ENCODE measurements at regions not wholly inside any gene's neighbourhood (a gene's known extent, or its start where the extent isn't known, plus 50 kb on each side); places are given as distances from the start of the nearest gene placed in this dataset.
A peak's percentile ranks its signal among the peaks of the same experiment; 100 is the strongest.

DNA sequence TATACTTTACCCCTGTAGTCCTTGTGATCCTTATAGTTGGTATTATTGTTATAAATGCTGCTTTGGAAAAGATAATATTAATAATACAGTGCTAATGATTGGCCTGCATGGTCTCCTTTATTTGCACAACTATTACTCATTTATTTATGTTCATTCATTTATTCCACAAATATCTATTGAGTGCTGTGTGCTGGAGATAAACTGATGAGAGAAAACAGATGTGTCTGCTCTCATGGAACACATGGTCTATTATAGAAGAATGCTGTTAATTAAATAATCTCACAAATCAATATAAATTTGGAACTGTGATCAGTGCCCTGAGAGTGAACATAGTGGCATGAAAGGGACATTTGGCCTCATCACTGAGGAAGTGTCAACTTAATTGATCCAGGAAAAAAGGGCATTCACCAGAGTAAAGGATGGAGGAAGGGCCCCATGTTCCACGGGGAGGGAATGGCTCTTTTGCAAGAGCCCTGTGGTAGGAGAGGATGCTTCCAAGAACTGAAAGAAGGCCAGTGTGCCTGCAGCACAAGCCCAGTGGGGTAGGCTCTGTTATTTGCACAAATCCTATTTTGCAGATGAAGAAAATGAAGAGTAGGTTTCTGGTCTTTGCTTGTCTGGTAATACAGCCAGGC, 91.5 kb upstream of the STK39 start:
- DNase-seq (ENCODE audit: low read depth), result no peak

DNA sequence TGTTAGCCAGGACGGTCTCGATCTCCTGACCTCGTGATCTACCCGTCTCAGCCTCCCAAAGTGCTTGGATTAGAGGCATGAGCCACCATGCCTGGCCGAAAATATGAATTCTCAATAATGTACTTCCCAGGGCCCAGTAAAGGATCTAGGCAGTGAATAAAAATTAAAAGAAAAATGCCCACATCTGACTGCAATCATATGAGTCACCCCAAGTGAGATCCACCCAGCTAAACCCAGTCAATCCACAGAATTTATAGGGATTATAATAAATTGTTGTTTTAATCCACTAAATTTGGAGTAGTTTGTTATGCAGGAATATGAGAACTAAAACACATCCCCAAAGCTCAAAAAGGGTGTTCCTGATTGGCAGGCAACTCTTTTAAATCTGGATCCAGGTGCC, 93.5 kb upstream of the STK39 start:
- DNase-seq (ENCODE audit: low read depth), result no peak

GRCh38 chr2:168343586-168343985, 96.2 kb upstream of the STK39 start:
- DNase-seq (ENCODE audit: low read depth), result no peak

GRCh38 chr2:168344706-168345105, 97.3 kb upstream of the STK39 start:
- DNase-seq (ENCODE audit: low read depth), result no peak

GRCh38 chr2:168345601-168346000, 98.2 kb upstream of the STK39 start:
- no peak for DNase-seq (ENCODE audit: low read depth)

GRCh38 chr2:168346725-168347477, 99.5 kb upstream of the STK39 start:
- DNase-seq (ENCODE audit: low read depth), result peak; percentile 31

DNA sequence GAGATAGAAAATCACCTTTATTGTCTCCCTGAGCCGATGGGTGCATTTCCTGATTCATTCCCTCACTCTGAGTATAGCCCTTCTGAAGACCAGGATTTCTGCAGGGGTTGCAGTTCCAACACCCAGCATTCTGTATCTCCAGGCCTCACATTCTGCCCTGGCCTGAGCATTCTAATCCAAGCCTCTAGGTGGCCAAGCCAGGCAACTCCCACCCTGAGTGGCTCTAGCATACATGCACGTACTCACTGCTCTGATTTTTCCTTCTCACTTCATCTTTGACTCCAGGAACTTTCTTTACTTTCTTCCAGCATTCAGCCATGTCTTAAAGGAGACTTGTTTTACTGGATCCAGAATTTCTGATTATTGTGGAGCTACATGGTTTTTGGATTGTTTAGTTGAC, 100.7 kb upstream of the STK39 start:
- DNase-seq (ENCODE audit: low read depth), result no peak

GRCh38 chr2:168350380-168350779, 103.0 kb upstream of the STK39 start:
- no peak for DNase-seq (ENCODE audit: low read depth)

GRCh38 chr2:168353251-168353650, 102.8 kb upstream of the CERS6 start:
- DNase-seq (ENCODE audit: low read depth), result no peak

GRCh38 chr2:168354499-168354898, 101.6 kb upstream of the CERS6 start:
- no peak for DNase-seq (ENCODE audit: low read depth)

GRCh38 chr2:168355121-168355520, 101.0 kb upstream of the CERS6 start:
- no peak for DNase-seq (ENCODE audit: low read depth)

DNA sequence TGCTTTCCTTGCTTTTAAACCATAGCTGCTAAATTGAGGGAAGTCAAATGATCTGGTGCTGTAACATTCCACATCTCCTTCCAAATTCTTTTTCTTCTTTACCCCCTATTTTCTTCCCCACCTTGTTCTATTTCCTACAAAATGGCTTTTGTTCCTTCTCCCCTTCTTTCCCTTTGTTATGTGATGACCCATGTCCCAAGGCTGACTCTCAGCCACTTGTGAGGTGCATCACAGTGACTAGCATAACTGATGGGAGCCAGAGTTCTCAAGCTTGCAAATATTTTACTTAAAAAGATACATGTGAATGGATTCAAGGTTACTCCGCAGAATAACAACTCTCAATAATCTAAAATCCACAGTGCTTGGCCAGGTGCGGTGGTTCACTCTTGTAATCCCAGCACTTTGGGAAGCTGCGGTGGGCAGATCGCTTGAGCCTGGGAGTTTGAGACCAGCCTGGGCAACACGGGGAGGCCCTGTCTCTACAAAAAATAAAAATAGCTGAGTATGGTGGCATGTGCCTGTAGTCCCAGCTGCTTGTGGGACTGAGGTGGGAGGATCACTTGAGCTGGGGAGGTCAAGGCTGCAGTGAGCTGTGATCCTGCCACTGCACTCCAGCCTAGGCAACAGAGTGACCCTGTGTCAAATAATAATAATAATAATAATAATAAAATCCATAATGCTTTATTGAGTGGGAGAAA, 100.1 kb upstream of the CERS6 start:
- DNase-seq (ENCODE audit: low read depth), result no peak

DNA sequence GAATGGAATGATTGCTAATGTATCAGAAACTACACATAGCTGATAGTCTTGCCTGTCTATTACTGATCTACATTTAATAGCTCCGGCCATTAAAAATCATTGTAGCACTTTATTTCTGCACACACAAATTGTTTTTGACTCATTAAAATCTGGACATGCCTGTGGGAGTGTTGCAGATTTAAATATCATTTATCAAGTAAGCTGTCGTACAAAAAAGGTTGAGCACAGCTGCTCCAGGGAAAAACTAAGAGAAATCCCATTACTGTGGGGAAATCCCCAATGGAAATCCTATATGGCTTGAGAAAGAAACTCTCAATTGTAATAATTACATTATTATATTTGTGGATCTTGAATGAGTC, 99.6 kb upstream of the CERS6 start:
- no peak for DNase-seq (ENCODE audit: low read depth)

- DNase-seq (ENCODE audit: low read depth), result no peak
Measured at GRCh38 chr2:168357797-168358472, 98.1 kb upstream of the CERS6 start.

- no peak for DNase-seq (ENCODE audit: low read depth)
Measured at GRCh38 chr2:168359082-168359481, 97.0 kb upstream of the CERS6 start.

- DNase-seq (ENCODE audit: low read depth), result no peak
Measured at GRCh38 chr2:168363347-168364092, 92.6 kb upstream of the CERS6 start.

DNA sequence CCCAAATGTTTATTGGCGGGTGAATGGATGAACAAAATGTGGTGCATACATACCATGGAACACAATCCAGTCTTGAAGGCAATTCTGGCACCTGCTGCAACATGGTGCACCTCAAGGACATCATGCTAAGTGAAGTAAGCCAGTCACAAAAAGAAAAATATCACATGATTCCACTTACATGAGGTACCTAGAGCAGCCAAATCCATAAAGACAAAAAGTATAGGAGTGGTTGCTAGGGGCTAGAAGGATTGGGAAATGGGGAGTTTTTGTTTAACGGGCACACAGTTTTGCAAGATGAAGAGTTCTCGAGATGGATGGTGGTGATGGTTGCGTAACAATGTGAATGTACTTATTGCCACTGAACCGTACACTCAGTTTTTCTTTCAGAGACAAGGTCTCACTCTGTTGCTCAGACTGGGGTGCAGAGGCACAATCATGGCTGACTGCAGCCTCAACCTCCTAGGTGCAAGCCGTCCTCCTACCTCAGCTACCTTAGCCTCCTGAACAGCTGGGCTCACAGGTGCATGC, 90.9 kb upstream of the CERS6 start:
- no peak for DNase-seq (ENCODE audit: low read depth)

GRCh38 chr2:168369031-168369430, 87.0 kb upstream of the CERS6 start:
- no peak for DNase-seq (ENCODE audit: low read depth)

GRCh38 chr2:168371273-168372019, 84.6 kb upstream of the CERS6 start:
- no peak for DNase-seq (ENCODE audit: low read depth)

DNA sequence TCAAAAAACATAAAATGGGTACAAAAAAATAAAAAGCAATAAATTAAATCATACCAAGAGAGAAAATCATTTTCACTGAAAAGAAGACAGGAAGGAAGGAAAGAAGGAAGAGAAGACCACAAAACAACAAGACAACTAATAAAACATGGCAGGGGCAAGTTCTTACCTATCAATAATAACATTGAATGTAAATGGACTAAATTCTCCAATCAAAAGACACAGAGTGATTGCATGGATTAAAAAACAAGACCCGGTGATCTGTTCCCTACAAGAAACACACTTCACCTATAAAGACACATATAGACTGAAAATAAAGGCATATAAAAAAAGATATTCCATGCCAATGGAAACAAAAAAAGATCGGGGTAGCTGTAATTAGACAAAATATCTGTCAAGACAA, 82.6 kb upstream of the CERS6 start:
- no peak for DNase-seq (ENCODE audit: low read depth)

DNA sequence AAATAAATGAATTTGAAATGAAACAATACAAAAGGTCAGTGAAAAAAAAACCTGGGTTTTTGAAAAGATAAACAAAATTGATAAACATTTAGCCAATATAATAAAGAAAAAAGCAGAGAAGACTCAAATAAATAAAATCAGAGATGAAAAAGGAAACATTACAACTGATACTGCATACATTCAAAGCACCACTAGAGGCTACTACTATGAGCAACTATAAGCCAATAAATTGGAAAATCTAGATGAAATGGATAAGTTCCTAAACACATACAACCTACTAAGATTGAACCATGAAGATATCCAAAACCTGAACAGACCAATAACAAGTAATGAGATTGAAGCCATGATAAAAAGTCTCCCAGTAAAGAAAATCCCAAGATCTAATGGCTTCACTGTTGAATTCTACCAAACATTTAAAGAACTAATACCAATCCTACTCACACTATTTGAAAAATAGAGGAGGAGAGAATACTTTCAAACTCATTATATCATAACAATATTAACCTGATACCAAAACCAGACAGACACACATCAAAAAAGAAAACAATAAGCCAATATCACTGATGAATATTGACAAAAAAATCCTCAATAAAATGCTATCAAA, 80.8 kb upstream of the CERS6 start:
- DNase-seq (ENCODE audit: low read depth), result no peak

Data from stimulated activated CD4-positive, alpha-beta T cell treated with anti-CD3 and anti-CD28 coated beads, Interleukin-2, amount 100 ng/mL, for 4 hours (primary cell).